ENCODE measurements at regions not wholly inside any gene's neighbourhood (a gene's known extent, or its start where the extent isn't known, plus 50 kb on each side); places are given as distances from the start of the nearest gene placed in this dataset.

DNA sequence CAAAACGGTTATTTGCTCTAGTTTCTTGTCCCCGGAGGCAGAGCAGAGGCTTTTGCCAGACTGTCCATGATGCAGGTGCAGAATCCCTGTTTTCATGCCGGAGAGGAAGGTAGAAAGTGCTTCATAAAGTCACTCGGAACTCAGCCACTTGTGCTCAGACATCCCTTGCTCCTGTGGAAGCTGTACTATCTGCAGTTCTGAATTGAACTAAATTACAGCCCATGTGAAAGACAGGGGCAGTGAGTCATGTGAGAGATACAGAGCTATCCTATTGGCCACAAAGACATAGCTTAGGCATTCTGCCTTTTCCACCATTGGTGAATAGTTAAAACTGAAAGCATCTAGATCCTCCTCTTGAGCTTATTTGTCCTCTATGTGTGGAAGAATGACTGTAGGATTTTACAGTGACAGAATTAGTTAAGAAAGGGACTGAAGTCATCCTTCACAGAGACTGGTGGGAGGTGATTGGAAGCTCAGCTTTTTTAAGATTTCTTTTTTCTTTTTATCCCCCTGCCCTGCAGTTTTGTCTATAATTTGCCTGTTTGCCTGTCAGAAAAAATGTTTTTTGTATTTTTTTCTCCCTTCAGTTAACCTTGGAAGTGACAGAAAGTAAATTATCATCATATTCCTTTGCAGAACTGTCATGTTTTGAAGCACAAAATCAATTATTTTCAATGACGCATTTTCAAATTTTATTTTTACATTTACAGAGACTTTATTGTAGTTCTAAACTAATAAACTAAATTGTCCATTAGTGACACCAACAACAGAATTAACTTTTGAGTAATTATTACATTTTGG, 298.6 kb downstream of the PTPRC start:
- ChIA-PET CTCF (interaction anchor here (1.0 to 1.6 kb wide), 5 partner anchors 34 to 527 kb away, joined by 3 to 6 read pairs (median 4); no protein-coding TSS in a partner anchor), POLR2A (interaction anchor here (0.7 to 1.4 kb wide), 5 partner anchors 9 to 186 kb away, joined by 3 to 8 read pairs (median 3); no protein-coding TSS in a partner anchor)
- TF ChIP-seq CTCF (IDR thresholded peaks at IDR 0.05; ENCODE audit: insufficient read depth, low read length, missing control alignments): no peak
- DNase-seq (ENCODE audit: low read depth, low spot score): peak; percentile 76
- peak overlapping the region; percentile 87 for H3K4me3 ChIP-seq (ENCODE audit: low read depth, low read length)

DNA sequence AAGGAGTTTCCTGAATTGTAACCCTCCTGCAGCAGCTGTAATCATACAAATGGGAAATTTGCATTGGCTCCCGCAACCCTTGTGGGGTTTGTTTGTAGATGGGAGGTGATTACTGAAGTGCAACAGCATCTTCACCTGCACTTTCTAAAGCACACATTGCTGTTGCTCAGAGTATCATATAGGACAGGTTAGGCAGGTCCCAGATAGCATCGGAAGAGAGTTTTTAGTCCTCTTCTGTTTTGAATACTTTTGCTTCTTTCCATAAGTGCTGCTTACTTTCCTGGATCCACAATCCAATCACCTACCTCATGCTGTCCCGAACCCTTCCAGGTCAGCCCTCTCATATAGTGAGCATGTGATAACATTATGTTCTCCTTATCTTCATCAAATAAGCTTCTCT, 300.4 kb downstream of the PTPRC start:
- no peak overlapping the region for H3K4me3 ChIP-seq (ENCODE audit: low read depth, low read length)
- POLR2A ChIA-PET: no interaction called here

GRCh38 chr1:198939956-198940355, 301.1 kb downstream of the PTPRC start:
- ChIA-PET POLR2A (no interaction called here), CTCF (interaction anchor here (1.2 kb wide), 1 partner anchor 16 kb away, joined by 3 read pairs; no protein-coding TSS in a partner anchor)
- no peak overlapping the region for H3K4me3 ChIP-seq (ENCODE audit: low read depth, low read length)
- TF ChIP-seq CTCF (IDR thresholded peaks at IDR 0.05; ENCODE audit: insufficient read depth, low read length, missing control alignments): no peak
- DNase-seq (ENCODE audit: low read depth, low spot score): no peak

More for the DNA sequence above, 300.4 kb downstream of the PTPRC start:
- CTCF ChIA-PET: interaction anchor here (0.6 kb wide), 1 partner anchor 174 kb away, joined by 3 read pairs; no protein-coding TSS in a partner anchor
- DNase-seq (ENCODE audit: low read depth, low spot score): no peak
- no peak for TF ChIP-seq CTCF (IDR thresholded peaks at IDR 0.05; ENCODE audit: insufficient read depth, low read length, missing control alignments)

DNA sequence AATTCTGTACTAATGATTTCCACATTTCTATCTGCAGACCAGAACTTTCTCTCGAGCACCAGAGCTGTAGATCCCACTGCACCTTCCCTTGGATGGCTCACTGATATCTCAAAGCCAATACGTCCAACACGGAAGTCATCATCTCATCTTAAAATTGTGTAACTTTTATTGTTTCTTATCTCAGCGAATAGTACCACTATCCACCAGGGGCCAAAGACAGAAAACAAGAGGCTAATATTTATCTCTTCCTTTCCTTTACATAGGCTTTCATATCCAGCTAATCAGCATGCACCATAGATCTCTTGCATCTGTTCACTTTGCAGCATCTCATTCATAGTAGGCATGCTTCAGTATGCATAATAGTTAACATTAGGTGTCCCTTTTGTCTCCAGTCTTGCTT, 303.6 kb downstream of the PTPRC start:
- TF ChIP-seq CTCF (IDR thresholded peaks at IDR 0.05; ENCODE audit: insufficient read depth, low read length, missing control alignments): no peak
- CTCF ChIA-PET: interaction anchor here (0.7 kb wide), 1 partner anchor 17 kb away, joined by 3 read pairs; no protein-coding TSS in a partner anchor
- POLR2A ChIA-PET: no interaction called here
- no peak for DNase-seq (ENCODE audit: low read depth, low spot score)
- no peak overlapping the region for H3K4me3 ChIP-seq (ENCODE audit: low read depth, low read length)

DNA sequence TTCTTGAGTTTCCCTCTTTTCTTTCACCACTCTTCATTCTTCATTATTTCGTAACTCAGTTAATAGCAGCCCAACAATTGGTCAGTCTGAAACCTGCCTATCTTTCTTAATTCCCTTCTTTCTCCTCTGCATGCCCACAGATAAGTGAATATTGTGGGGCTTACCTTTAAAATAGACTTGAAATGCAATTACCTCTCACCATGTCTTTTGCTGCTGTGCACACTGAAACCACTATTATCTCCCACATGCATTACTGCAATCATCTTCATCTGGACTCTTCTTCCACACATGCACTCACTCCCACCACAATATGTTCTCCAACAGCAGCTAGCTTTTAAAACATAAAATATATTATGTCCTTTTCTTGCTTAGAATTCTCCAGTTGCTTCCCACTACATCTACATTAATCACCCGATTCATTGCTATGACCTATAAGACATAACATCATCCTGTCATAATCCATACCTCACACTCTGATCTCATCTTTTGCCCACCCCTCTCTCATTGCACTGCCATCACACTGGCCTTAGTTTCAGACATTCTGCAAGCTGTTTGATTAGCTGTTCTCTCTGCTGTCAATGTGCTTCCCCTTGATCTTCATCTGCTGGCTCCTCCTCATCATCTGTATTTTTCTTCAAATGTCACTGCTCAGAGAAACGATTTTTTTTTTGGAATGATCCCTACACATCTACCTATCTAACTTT, 304.8 kb downstream of the PTPRC start:
- H3K4me3 ChIP-seq (ENCODE audit: low read depth, low read length): no peak overlapping the region
- ChIA-PET CTCF (no interaction called here), POLR2A (no interaction called here)
- DNase-seq (ENCODE audit: low read depth, low spot score): no peak
- TF ChIP-seq CTCF (IDR thresholded peaks at IDR 0.05; ENCODE audit: insufficient read depth, low read length, missing control alignments): no peak

GRCh38 chr1:198947456-198947855, 308.6 kb downstream of the PTPRC start:
- POLR2A ChIA-PET: no interaction called here
- TF ChIP-seq CTCF (IDR thresholded peaks at IDR 0.05; ENCODE audit: insufficient read depth, low read length, missing control alignments): no peak
- no peak for DNase-seq (ENCODE audit: low read depth, low spot score)
- no peak overlapping the region for H3K4me3 ChIP-seq (ENCODE audit: low read depth, low read length)
- CTCF ChIA-PET: no interaction called here

Measured in AG04449 (cell line).